ENCODE measurements at regions not wholly inside any gene's neighbourhood (a gene's known extent, or its start where the extent isn't known, plus 50 kb on each side); places are given as distances from the start of the nearest gene placed in this dataset.

GRCh38 chr22:49503321-49503720 is 324.4 kb downstream of the BRD1 start (continued):
- TF ChIP-seq EZH2phosphoT487 (IDR thresholded peaks at IDR 0.05; ENCODE audit: borderline replicate concordance) (no peak), MAX (IDR thresholded peaks at IDR 0.05) (no peak), ZFX (IDR thresholded peaks at IDR 0.05) (no peak), POLR2A (IDR thresholded peaks at IDR 0.05; ENCODE audit: borderline replicate concordance, extremely low read depth, insufficient read depth, insufficient read length) (no peak)

DNA sequence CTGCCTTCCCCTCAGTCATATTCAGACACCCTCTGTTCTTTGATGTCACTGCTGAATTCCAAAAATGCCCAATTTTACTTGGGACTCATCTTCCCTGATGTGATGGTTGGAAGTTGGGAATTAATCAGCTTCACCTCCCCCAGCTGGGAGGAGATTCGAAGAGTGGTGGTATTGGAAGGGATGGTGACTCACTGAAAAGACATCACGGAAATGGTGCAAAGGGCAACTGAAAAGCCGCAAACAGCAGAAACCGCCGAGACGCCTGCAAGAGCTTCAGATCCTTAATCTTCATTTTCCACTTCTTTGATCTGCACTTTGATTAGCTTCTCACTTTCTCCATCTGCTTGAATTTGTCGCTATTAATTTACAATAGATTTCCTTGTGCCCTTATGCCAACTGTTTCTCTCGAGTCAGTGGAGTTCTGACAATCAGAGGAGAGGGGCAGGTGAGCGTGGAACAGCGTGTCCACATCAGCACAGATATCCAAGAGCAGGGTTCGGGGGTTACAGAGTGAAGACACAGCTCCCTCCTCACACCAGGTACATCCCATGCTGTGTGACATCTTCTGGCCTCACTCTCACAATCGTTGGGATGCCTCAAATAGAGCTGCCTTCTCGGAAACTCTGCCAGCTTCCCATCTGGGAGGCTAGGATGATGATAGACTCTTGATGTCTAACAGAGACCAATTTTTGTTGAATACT is 325.4 kb downstream of the BRD1 start:
- Histone ChIP-seq H3K9me3 (ENCODE audit: control insufficient read depth in 1 of 2, insufficient read depth in 1 of 2, low read depth in 1 of 2, low read length in 2 of 2) (no peaks in the 10 kb centered on the region; a peak in 1 of 4 replicates), H3K4me2 (ENCODE audit: low read length) (peak overlapping the region; percentile 73), H3K36me3 (ENCODE audit: control insufficient read depth in 1 of 2, insufficient read depth in 2 of 2, low read length in 2 of 2) (no peaks in the 10 kb centered on the region), H2AFZ (ENCODE audit: low read depth, low read length, poor library complexity, severe bottlenecking) (no peak overlapping the region), H3K9ac (ENCODE audit: low read length) (peak overlapping the region; percentile 41), H3K4me3 (replicated peaks in 1 of 2; ENCODE audit: low read depth in 1 of 2, low read length in 2 of 2) (peak overlapping the region; percentile 16 to 42), H3K79me2 (ENCODE audit: insufficient read depth, low read length) (peaks cover 8% of the 10 kb centered on the region; the same call in 1 of the 2 replicates), H3K27ac (ENCODE audit: low read depth, low read length) (peak overlapping the region; percentile 56), H3K27me3 (ENCODE audit: insufficient read depth, low read length) (no peaks in the 10 kb centered on the region), H3K4me1 (ENCODE audit: control insufficient read depth in 1 of 2, insufficient read depth in 2 of 2, low read length in 2 of 2) (peaks cover 25 to 46% of the 10 kb centered on the region in 2 experiments), H3K9me2 (ENCODE audit: insufficient read depth) (no peaks in the 10 kb centered on the region), H4K20me1 (ENCODE audit: insufficient read depth) (no peaks in the 10 kb centered on the region)
- RAD21 ChIA-PET (ENCODE audit: low non-redundant PET in 1 of 2, low total read pairs in 2 of 2, uncharacterized antibody in 2 of 2, unreplicated experiment in 2 of 2), result no interaction called here
- POLR2A ChIA-PET, result interaction anchor here (1.2 kb wide), 1 partner anchor 11 kb away, joined by 3 read pairs; no protein-coding TSS in a partner anchor
- BruUV-seq (replicated peaks), result no TSS peak
- intact Hi-C loops (cut with micrococcal nuclease), result no loop called here
- CTCF ChIA-PET, result no interaction called here
- peak; percentile 88 for ATAC-seq
- peak; percentile 68 for DNase-seq (ENCODE audit: low read depth, low spot score)
- no peak for TF ChIP-seq SRF (IDR thresholded peaks at IDR 0.05; ENCODE audit: low read depth)
- TF ChIP-seq, protein P1, sequence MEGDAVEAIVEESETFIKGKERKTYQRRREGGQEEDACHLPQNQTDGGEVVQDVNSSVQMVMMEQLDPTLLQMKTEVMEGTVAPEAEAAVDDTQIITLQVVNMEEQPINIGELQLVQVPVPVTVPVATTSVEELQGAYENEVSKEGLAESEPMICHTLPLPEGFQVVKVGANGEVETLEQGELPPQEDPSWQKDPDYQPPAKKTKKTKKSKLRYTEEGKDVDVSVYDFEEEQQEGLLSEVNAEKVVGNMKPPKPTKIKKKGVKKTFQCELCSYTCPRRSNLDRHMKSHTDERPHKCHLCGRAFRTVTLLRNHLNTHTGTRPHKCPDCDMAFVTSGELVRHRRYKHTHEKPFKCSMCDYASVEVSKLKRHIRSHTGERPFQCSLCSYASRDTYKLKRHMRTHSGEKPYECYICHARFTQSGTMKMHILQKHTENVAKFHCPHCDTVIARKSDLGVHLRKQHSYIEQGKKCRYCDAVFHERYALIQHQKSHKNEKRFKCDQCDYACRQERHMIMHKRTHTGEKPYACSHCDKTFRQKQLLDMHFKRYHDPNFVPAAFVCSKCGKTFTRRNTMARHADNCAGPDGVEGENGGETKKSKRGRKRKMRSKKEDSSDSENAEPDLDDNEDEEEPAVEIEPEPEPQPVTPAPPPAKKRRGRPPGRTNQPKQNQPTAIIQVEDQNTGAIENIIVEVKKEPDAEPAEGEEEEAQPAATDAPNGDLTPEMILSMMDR (IDR thresholded peaks at IDR 0.05 in 2 of 3, conservative IDR thresholded peaks at IDR 0.05 in 1 of 3; ENCODE audit: borderline replicate concordance in 1 of 3, insufficient read depth in 1 of 3, low read depth in 2 of 3, low read length in 2 of 3), result no peak
- peak; percentile 27; the same call in 1 of the 2 replicates for TF ChIP-seq MAX (IDR thresholded peaks at IDR 0.05)
- no peak for TF ChIP-seq ZNF274 (IDR thresholded peaks at IDR 0.05; ENCODE audit: low read depth, low read length)
- peak; percentile 49 for TF ChIP-seq TCF7L2 (IDR thresholded peaks at IDR 0.05; ENCODE audit: borderline replicate concordance, extremely low read depth, insufficient read depth, insufficient read length)
- TF ChIP-seq CBX3 (IDR thresholded peaks at IDR 0.05; ENCODE audit: low read depth), result 0 out of 2 replicates have a peak, but pooled peaks have one; percentile 78
- no peak for TF ChIP-seq EZH2 (IDR thresholded peaks at IDR 0.05)
- TF ChIP-seq SIN3A (IDR thresholded peaks at IDR 0.05; ENCODE audit: low read depth), result no peak
- peak; percentile 75 for TF ChIP-seq SP1 (IDR thresholded peaks at IDR 0.05; ENCODE audit: low read depth)
- peak; percentile 36; the same call in 1 of the 2 replicates for TF ChIP-seq ELF1 (IDR thresholded peaks at IDR 0.05; ENCODE audit: borderline replicate concordance, low read depth)
- peak; percentile 92 for TF ChIP-seq JUND (IDR thresholded peaks at IDR 0.05)
- TF ChIP-seq EGR1 (IDR thresholded peaks at IDR 0.05; ENCODE audit: low read depth), result no peak
- TF ChIP-seq ZFX (IDR thresholded peaks at IDR 0.05), result no peak
- TF ChIP-seq CEBPB (IDR thresholded peaks at IDR 0.05; ENCODE audit: low read depth), result peak; percentile 42; the same call in 1 of the 2 replicates
- TF ChIP-seq ATF3 (IDR thresholded peaks at IDR 0.05), result no peak
- TF ChIP-seq YY1 (IDR thresholded peaks at IDR 0.05; ENCODE audit: extremely low read depth, insufficient replicate concordance, low read depth, low read length), result peak; percentile 6
- 0 out of 2 replicates have a peak, but pooled peaks have one; percentile 2 for TF ChIP-seq RAD21 (IDR thresholded peaks at IDR 0.05; ENCODE audit: low read depth)
- no peak for TF ChIP-seq POLR2A (IDR thresholded peaks at IDR 0.05; ENCODE audit: borderline replicate concordance, extremely low read depth, insufficient read depth, insufficient read length)
- peak; percentile 82 for TF ChIP-seq FOSL1 (IDR thresholded peaks at IDR 0.05; ENCODE audit: low read depth)
